RWPE2 (cell line): ENCODE measurements at regions not wholly inside any gene's neighbourhood (a gene's known extent, or its start where the extent isn't known, plus 50 kb on each side); places are given as distances from the start of the nearest gene placed in this dataset.

Source experiments
- ATAC-seq: fragments of 200-7000 bp; cut with Tn5 transposase; 3 replicates; pipeline ENCODE4 v1.9.1; 2021; ENCODE audit warnings: low read depth
- DNase-seq: peaks from one replicate; pipeline ENCODE4 v3.0.0-alpha.2; 2020; ENCODE audit warnings: low spot score
- H3K27ac ChIP-seq: fragments of 450-650 bp; 2 replicates; pipeline ENCODE4 v1.5.1; 2017; ENCODE audit warnings: mild to moderate bottlenecking; ENCODE audit not compliant: poor library complexity, severe bottlenecking
- H3K27me3 ChIP-seq: fragments of 250-450 bp; sonication (Bioruptor Pico); 2 replicates; pipeline ENCODE4 v1.5.1; 2021; ENCODE audit warnings: mild to moderate bottlenecking, moderate library complexity; ENCODE audit not compliant: insufficient read depth, poor library complexity, severe bottlenecking
- H3K36me3 ChIP-seq: fragments of 250-450 bp; sonication (Bioruptor Pico); 2 replicates; pipeline ENCODE4 v1.5.1; 2020; ENCODE audit warnings: low read depth, mild to moderate bottlenecking, moderate library complexity
- H3K4me1 ChIP-seq: fragments of 250-450 bp; sonication (Bioruptor Pico); 2 replicates; pipeline ENCODE4 v1.5.1; 2021; ENCODE audit warnings: mild to moderate bottlenecking, moderate library complexity; ENCODE audit not compliant: insufficient read depth, poor library complexity, severe bottlenecking
- H3K4me3 ChIP-seq: fragments of 250-450 bp; sonication (Bioruptor Pico); 2 replicates; pipeline ENCODE4 v1.5.1; 2021; ENCODE audit warnings: mild to moderate bottlenecking, moderate library complexity; ENCODE audit not compliant: severe bottlenecking
- H3K9me3 ChIP-seq: fragments of 250-450 bp; sonication (Bioruptor Pico); 2 replicates; pipeline ENCODE4 v1.5.1; 2021; ENCODE audit warnings: mild to moderate bottlenecking, moderate library complexity; ENCODE audit not compliant: severe bottlenecking
- CTCF ChIP-seq: fragments of 450-650 bp; IDR thresholded peaks from one replicate; pipeline ENCODE4 v1.5.1; 2017; ENCODE audit warnings: mild to moderate bottlenecking, moderate library complexity; ENCODE audit not compliant: poor library complexity, severe bottlenecking

DNA sequence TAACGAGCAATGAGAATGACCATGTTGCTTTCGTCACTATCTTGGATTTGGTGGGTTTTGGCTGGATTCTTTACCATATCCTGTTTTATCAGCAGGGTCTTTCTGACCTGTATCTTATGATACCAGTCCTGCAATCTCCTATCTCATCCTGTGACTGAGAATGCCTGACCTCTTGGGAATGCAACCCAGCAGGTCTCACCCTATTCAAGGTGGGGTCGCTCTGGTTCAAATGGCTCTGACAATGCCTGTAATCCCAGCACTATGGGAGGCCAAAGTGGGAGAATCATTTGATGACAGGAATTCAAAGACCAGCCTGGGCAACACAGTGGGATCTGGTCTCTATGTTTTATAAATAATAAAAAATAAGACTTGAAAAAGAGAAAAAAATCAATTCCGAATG lies 173.5 kb downstream of the ACTR3 start:
- no peak for ATAC-seq
- no peak for DNase-seq
- Histone ChIP-seq H3K4me1 (no peaks in the 10 kb centered on the region), H3K36me3 (no peaks in the 10 kb centered on the region), H3K27ac (no peak overlapping the region), H3K4me3 (no peak overlapping the region), H3K9me3 (no peaks in the 10 kb centered on the region), H3K27me3 (peaks cover 1% of the 10 kb centered on the region)
- TF ChIP-seq CTCF, result no peak

GRCh38 chr2:114065731-114066130 lies 175.8 kb downstream of the ACTR3 start:
- no peaks in the 10 kb centered on the region for H3K9me3 ChIP-seq
- no peak for TF ChIP-seq CTCF
- H3K4me3 ChIP-seq, result no peak overlapping the region
- no peak for DNase-seq
- H3K4me1 ChIP-seq, result no peaks in the 10 kb centered on the region
- no peaks in the 10 kb centered on the region for H3K36me3 ChIP-seq
- no peak for ATAC-seq
- no peak overlapping the region for H3K27ac ChIP-seq
- no peaks in the 10 kb centered on the region for H3K27me3 ChIP-seq

GRCh38 chr2:114066186-114066747 lies 176.4 kb downstream of the ACTR3 start:
- no peak for TF ChIP-seq CTCF
- Histone ChIP-seq H3K27me3 (no peaks in the 10 kb centered on the region), H3K9me3 (no peaks in the 10 kb centered on the region), H3K27ac (no peak overlapping the region), H3K4me3 (no peak overlapping the region), H3K4me1 (no peaks in the 10 kb centered on the region), H3K36me3 (no peaks in the 10 kb centered on the region)
- ATAC-seq (no peak), DNase-seq (no peak)

GRCh38 chr2:114068438-114068837 lies 178.5 kb downstream of the ACTR3 start:
- no peak for TF ChIP-seq CTCF
- Histone ChIP-seq H3K27me3 (no peaks in the 10 kb centered on the region), H3K36me3 (no peaks in the 10 kb centered on the region), H3K27ac (no peak overlapping the region), H3K4me1 (no peaks in the 10 kb centered on the region), H3K9me3 (no peaks in the 10 kb centered on the region), H3K4me3 (no peak overlapping the region)
- DNase-seq (no peak), ATAC-seq (no peak)

- no peak for TF ChIP-seq CTCF
- H3K4me1 ChIP-seq, result no peaks in the 10 kb centered on the region
- H3K9me3 ChIP-seq, result no peaks in the 10 kb centered on the region
- DNase-seq (no peak), ATAC-seq (no peak)
- no peaks in the 10 kb centered on the region for H3K27me3 ChIP-seq
- no peaks in the 10 kb centered on the region for H3K36me3 ChIP-seq
- H3K4me3 ChIP-seq, result no peak overlapping the region
- no peak overlapping the region for H3K27ac ChIP-seq
Measured at GRCh38 chr2:114076961-114077360, 187.1 kb downstream of the ACTR3 start.
